PFSK-1 (cell line): ENCODE measurements at regions not wholly inside any gene's neighbourhood (a gene's known extent, or its start where the extent isn't known, plus 50 kb on each side); places are given as distances from the start of the nearest gene placed in this dataset.

Source experiments
- FOXP2 ChIP-seq: optimal IDR thresholded peaks from 2 replicates; pipeline ENCODE3; 2011; ENCODE audit warnings: borderline replicate concordance, control low read depth, inconsistent platforms; ENCODE audit not compliant: insufficient read depth; ENCODE audit errors: extremely low read length, extremely low read depth
- POLR2AphosphoS5 ChIP-seq: IDR thresholded peaks from 2 replicates; pipeline ENCODE4 v1.6.1; 2012; ENCODE audit warnings: low read depth, mild to moderate bottlenecking, control low read depth, low read length, moderate library complexity
- SIN3A ChIP-seq: IDR thresholded peaks from 2 replicates; pipeline ENCODE4 v1.6.1; 2012; ENCODE audit warnings: mild to moderate bottlenecking, low read length, moderate library complexity, borderline replicate concordance; ENCODE audit not compliant: insufficient read depth
- TAF1 ChIP-seq: IDR thresholded peaks from 2 replicates; pipeline ENCODE4 v1.6.1; 2012; ENCODE audit warnings: low read length, control low read depth, borderline replicate concordance; ENCODE audit not compliant: insufficient read depth
- TF ChIP-seq, protein P1 (sequence below), 2 experiments: IDR thresholded peaks; 2 replicates each; pipeline versions ENCODE4 v1.6.1 to v1.8.0; 2011 to 2012; ENCODE audit warnings: low read depth in 2 of 2, low read length in 2 of 2, control low read depth in 1 of 2, inconsistent platforms in 1 of 2, mild to moderate bottlenecking in 1 of 2, moderate library complexity in 1 of 2; ENCODE audit not compliant: insufficient read depth in 1 of 2

GRCh38 chr12:113744802-113745395 lies 221.2 kb downstream of the RBM19 start:
- TF ChIP-seq SIN3A (no peak), POLR2AphosphoS5 (no peak), TAF1 (no peak), FOXP2 (no peak)
- TF ChIP-seq, protein P1, sequence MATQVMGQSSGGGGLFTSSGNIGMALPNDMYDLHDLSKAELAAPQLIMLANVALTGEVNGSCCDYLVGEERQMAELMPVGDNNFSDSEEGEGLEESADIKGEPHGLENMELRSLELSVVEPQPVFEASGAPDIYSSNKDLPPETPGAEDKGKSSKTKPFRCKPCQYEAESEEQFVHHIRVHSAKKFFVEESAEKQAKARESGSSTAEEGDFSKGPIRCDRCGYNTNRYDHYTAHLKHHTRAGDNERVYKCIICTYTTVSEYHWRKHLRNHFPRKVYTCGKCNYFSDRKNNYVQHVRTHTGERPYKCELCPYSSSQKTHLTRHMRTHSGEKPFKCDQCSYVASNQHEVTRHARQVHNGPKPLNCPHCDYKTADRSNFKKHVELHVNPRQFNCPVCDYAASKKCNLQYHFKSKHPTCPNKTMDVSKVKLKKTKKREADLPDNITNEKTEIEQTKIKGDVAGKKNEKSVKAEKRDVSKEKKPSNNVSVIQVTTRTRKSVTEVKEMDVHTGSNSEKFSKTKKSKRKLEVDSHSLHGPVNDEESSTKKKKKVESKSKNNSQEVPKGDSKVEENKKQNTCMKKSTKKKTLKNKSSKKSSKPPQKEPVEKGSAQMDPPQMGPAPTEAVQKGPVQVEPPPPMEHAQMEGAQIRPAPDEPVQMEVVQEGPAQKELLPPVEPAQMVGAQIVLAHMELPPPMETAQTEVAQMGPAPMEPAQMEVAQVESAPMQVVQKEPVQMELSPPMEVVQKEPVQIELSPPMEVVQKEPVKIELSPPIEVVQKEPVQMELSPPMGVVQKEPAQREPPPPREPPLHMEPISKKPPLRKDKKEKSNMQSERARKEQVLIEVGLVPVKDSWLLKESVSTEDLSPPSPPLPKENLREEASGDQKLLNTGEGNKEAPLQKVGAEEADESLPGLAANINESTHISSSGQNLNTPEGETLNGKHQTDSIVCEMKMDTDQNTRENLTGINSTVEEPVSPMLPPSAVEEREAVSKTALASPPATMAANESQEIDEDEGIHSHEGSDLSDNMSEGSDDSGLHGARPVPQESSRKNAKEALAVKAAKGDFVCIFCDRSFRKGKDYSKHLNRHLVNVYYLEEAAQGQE (IDR thresholded peaks at IDR 0.05; ENCODE audit: insufficient read depth in 1 of 2, low read depth in 2 of 2, low read length in 2 of 2) = no peak
